Limb (tissue), 2 donors: ENCODE measurements at regions not wholly inside any gene's neighbourhood (a gene's known extent, or its start where the extent isn't known, plus 50 kb on each side); places are given as distances from the start of the nearest gene placed in this dataset.
A peak's percentile ranks its signal among the peaks of the same experiment; 100 is the strongest.

ENCODE experiments used
- DNase-seq, 2 donors: peaks; one replicate each; pipeline ENCODE4 v3.0.0-alpha.2; 2016; ENCODE audit errors: extremely low spot score in 2 of 2

- no peak for DNase-seq
These were observed 86.3 kb downstream of the KCNRG start for GRCh38 chr13:50101590-50101989.

- DNase-seq: no peak
These were observed 89.2 kb downstream of the KCNRG start for GRCh38 chr13:50104493-50104892.

GRCh38 chr13:50106559-50106958 is 91.3 kb downstream of the KCNRG start:
- DNase-seq: no peak

- no peak for DNase-seq
These were observed 92.0 kb downstream of the KCNRG start for GRCh38 chr13:50107205-50107604.

- DNase-seq: no peak
These were observed 99.7 kb downstream of the KCNRG start for GRCh38 chr13:50114961-50115360.

GRCh38 chr13:50115695-50116094 is 100.5 kb downstream of the KCNRG start:
- no peak for DNase-seq

- DNase-seq: no peak
These were observed 101.3 kb downstream of the KCNRG start for GRCh38 chr13:50116430-50116973.

- DNase-seq: no peak
These were observed 104.3 kb downstream of the KCNRG start for GRCh38 chr13:50119591-50119990.

- no peak for DNase-seq
These were observed 107.2 kb downstream of the KCNRG start for GRCh38 chr13:50122455-50122854.

- DNase-seq: no peak
These were observed 107.8 kb downstream of the KCNRG start for GRCh38 chr13:50123002-50123401.

- DNase-seq: no peak
These were observed 108.2 kb downstream of the KCNRG start for GRCh38 chr13:50123515-50123861.

GRCh38 chr13:50123862-50124535 is 108.8 kb downstream of the KCNRG start:
- DNase-seq: peak in 1 of 2 donors; percentile 96

- DNase-seq: peak in 1 of 2 donors; percentile 97
These were observed 109.5 kb downstream of the KCNRG start for GRCh38 chr13:50124536-50125303.

GRCh38 chr13:50125304-50125553 is 110.0 kb downstream of the KCNRG start:
- DNase-seq: no peak

- DNase-seq: peak; percentile 85 to 92
These were observed 110.5 kb downstream of the KCNRG start for GRCh38 chr13:50125554-50126262.

GRCh38 chr13:50126263-50126992 is 111.2 kb downstream of the KCNRG start:
- DNase-seq: peak in 1 of 2 donors; percentile 50

GRCh38 chr13:50126993-50127725 is 111.9 kb downstream of the KCNRG start:
- peak in 1 of 2 donors; percentile 72 for DNase-seq

GRCh38 chr13:50127726-50128291 is 112.6 kb downstream of the KCNRG start:
- peak in 1 of 2 donors; percentile 61 for DNase-seq

GRCh38 chr13:50128428-50128931 is 113.2 kb downstream of the KCNRG start:
- peak in 1 of 2 donors; percentile 47 for DNase-seq

GRCh38 chr13:50129081-50129705 is 113.9 kb downstream of the KCNRG start:
- DNase-seq: no peak
